Breast epithelium (tissue), 4 donors: ENCODE measurements at regions not wholly inside any gene's neighbourhood (a gene's known extent, or its start where the extent isn't known, plus 50 kb on each side); places are given as distances from the start of the nearest gene placed in this dataset.
A peak's percentile ranks its signal among the peaks of the same experiment; 100 is the strongest.

Experiments used
- DNase-seq, 2 donors: peaks; one replicate each; pipeline ENCODE4 v3.0.0-alpha.2; 2019; ENCODE audit warnings: low spot score in 2 of 2
- H3K27ac ChIP-seq, 2 donors: fragments of 200-600 bp; sonication (generic) in 1 of 2; one replicate each; pipeline ENCODE4 v1.5.1; 2016 to 2019; ENCODE audit warnings: mild to moderate bottlenecking in 1 of 2
- H3K27me3 ChIP-seq, 2 donors: fragments of 200-600 bp; sonication (generic) in 1 of 2; one replicate each; pipeline versions ENCODE4 v1.5.1 to v1.6.0; 2017 to 2019; ENCODE audit warnings: control low read depth in 1 of 2, mild to moderate bottlenecking in 1 of 2
- H3K36me3 ChIP-seq: fragments of 200-600 bp; one replicate; pipeline ENCODE4 v1.5.1; 2019
- H3K4me1 ChIP-seq, 2 donors: fragments of 200-600 bp; sonication (generic); one replicate each; pipeline ENCODE4 v1.5.1; 2016 to 2019; ENCODE audit warnings: control low read depth in 1 of 2
- H3K4me3 ChIP-seq, 3 donors: fragments of 200-600 bp; sonication (generic); 1 replicate in 2 of 3; 2 replicates in 1 of 3; pipeline ENCODE4 v1.5.1; 2016 to 2019; ENCODE audit warnings: mild to moderate bottlenecking in 3 of 3, moderate library complexity in 2 of 3
- H3K9me3 ChIP-seq, 2 donors: fragments of 200-600 bp; sonication (generic) in 1 of 2; one replicate each; pipeline ENCODE4 v1.5.1; 2016 to 2019; ENCODE audit warnings: control low read depth in 1 of 2
- CTCF ChIP-seq, 3 donors: fragments of 450-650 bp; IDR thresholded peaks; one replicate each; pipeline ENCODE4 v1.5.1; 2016 to 2017; ENCODE audit warnings: antibody characterized with exemption in 3 of 3, mild to moderate bottlenecking in 3 of 3, moderate library complexity in 3 of 3
- POLR2A ChIP-seq: fragments of 450-650 bp; IDR thresholded peaks from one replicate; pipeline ENCODE4 v1.6.1; 2016; ENCODE audit warnings: antibody characterized with exemption, mild to moderate bottlenecking, moderate library complexity
- POLR2AphosphoS5 ChIP-seq, 3 donors: sonication (generic); formaldehyde crosslinking; IDR thresholded peaks; one replicate each; pipeline ENCODE4 v1.6.1; 2017; ENCODE audit warnings: antibody characterized with exemption in 3 of 3
- intact Hi-C: fragments of 100-400 bp; cut with DNase I; formaldehyde crosslinking; loops from one replicate; pipeline ENCODE4 v1.15.1; 2023; ENCODE audit warnings: low total_unique reads

- H3K9me3 ChIP-seq, result no peaks in the 10 kb centered on the region
- H3K4me1 ChIP-seq, result no peaks in the 10 kb centered on the region
- H3K36me3 ChIP-seq, result no peaks in the 10 kb centered on the region
- H3K4me3 ChIP-seq, result peak overlapping the region in 2 of 3 donors; percentile 11 to 23
- no peaks in the 10 kb centered on the region for H3K27me3 ChIP-seq
- intact Hi-C loops, result no loop called here
- peak overlapping the region in 1 of 2 donors; percentile 39 for H3K27ac ChIP-seq
- DNase-seq, result no peak
- TF ChIP-seq POLR2A (no peak), POLR2AphosphoS5 (IDR thresholded peaks at IDR 0.05) (no peak), CTCF (IDR thresholded peaks at IDR 0.05) (no peak)
Measured at GRCh38 chr13:29676941-29677452, 81.5 kb upstream of the SLC7A1 start.

- Histone ChIP-seq H3K36me3 (no peaks in the 10 kb centered on the region), H3K4me1 (no peaks in the 10 kb centered on the region), H3K4me3 (peak overlapping the region in 2 of 3 donors; percentile 11 to 23), H3K27me3 (no peaks in the 10 kb centered on the region), H3K27ac (peak overlapping the region in 1 of 2 donors; percentile 39), H3K9me3 (no peaks in the 10 kb centered on the region)
- intact Hi-C loops, result no loop called here
- DNase-seq, result no peak
- no peak for TF ChIP-seq POLR2AphosphoS5 (IDR thresholded peaks at IDR 0.05)
- no peak for TF ChIP-seq CTCF (IDR thresholded peaks at IDR 0.05)
- no peak for TF ChIP-seq POLR2A
Measured at GRCh38 chr13:29676535-29676934, 81.0 kb upstream of the SLC7A1 start.

- Histone ChIP-seq H3K4me3 (no peak overlapping the region), H3K27ac (no peak overlapping the region), H3K27me3 (no peaks in the 10 kb centered on the region), H3K36me3 (no peaks in the 10 kb centered on the region), H3K4me1 (no peaks in the 10 kb centered on the region), H3K9me3 (no peaks in the 10 kb centered on the region)
- intact Hi-C loops, result no loop called here
- TF ChIP-seq CTCF (IDR thresholded peaks at IDR 0.05), result no peak
- TF ChIP-seq POLR2A, result no peak
- no peak for TF ChIP-seq POLR2AphosphoS5 (IDR thresholded peaks at IDR 0.05)
- no peak for DNase-seq
Measured at GRCh38 chr13:29674532-29674931, 79.0 kb upstream of the SLC7A1 start.

GRCh38 chr13:29664591-29664990 lies 69.1 kb upstream of the SLC7A1 start:
- H3K4me3 ChIP-seq, result no peak overlapping the region
- no peaks in the 10 kb centered on the region for H3K36me3 ChIP-seq
- intact Hi-C loops, result no loop called here
- H3K4me1 ChIP-seq, result no peaks in the 10 kb centered on the region
- H3K27ac ChIP-seq, result no peak overlapping the region
- peaks cover 16 to 40% of the 10 kb centered on the region in 2 donors for H3K9me3 ChIP-seq
- no peak for TF ChIP-seq POLR2A
- no peak for DNase-seq
- no peaks in the 10 kb centered on the region for H3K27me3 ChIP-seq

GRCh38 chr13:29654843-29655547 lies 59.5 kb upstream of the SLC7A1 start:
- DNase-seq, result no peak
- no peak for TF ChIP-seq POLR2AphosphoS5 (IDR thresholded peaks at IDR 0.05)
- TF ChIP-seq POLR2A, result no peak
- TF ChIP-seq CTCF (IDR thresholded peaks at IDR 0.05), result no peak

More at GRCh38 chr13:29654843-29655547, 59.5 kb upstream of the SLC7A1 start:
- Histone ChIP-seq H3K4me3 (no peak overlapping the region), H3K27ac (no peak overlapping the region), H3K27me3 (no peaks in the 10 kb centered on the region), H3K4me1 (no peaks in the 10 kb centered on the region), H3K36me3 (no peaks in the 10 kb centered on the region), H3K9me3 (peaks cover 1 to 7% of the 10 kb centered on the region in 2 donors)
- intact Hi-C loops, result no loop called here
